B cell (primary cell): ENCODE measurements at regions not wholly inside any gene's neighbourhood (a gene's known extent, or its start where the extent isn't known, plus 50 kb on each side); places are given as distances from the start of the nearest gene placed in this dataset.

ENCODE experiments used
- ATAC-seq: fragments of 200-7000 bp; cut with Tn5 transposase; one replicate; pipeline ENCODE4 v1.10.0; 2021; ENCODE audit warnings: low read depth, mild to moderate bottlenecking, moderate number of reproducible peaks, moderate library complexity
- CTCF ChIA-PET: fragments of 350-600 bp; sonication (Branson Sonifier 250); formaldehyde crosslinking; loops from one replicate; lab custom pipeline; 2021; ENCODE audit warnings: antibody characterized with exemption, inconsistent platforms; lab: Charles Lee
- POLR2A ChIA-PET: fragments of 350-600 bp; sonication (Branson Sonifier 250); formaldehyde crosslinking; loops from one replicate; lab custom pipeline; 2021; ENCODE audit warnings: antibody characterized with exemption; lab: Charles Lee
- DNase-seq: peaks from one replicate; pipeline ENCODE4 v3.0.0; 2013
- H2AFZ ChIP-seq: 2 replicates; pipeline ENCODE4 v1.6.1; 2012; ENCODE audit warnings: mild to moderate bottlenecking, low read depth, low read length; ENCODE audit not compliant: insufficient read depth, poor library complexity, severe bottlenecking
- H3K27ac ChIP-seq, 2 donors: 1 replicate in 1 of 2; 2 replicates in 1 of 2; pipeline ENCODE4 v1.5.1; 2012 to 2013; ENCODE audit warnings: low read length in 2 of 2, mild to moderate bottlenecking in 2 of 2, moderate library complexity in 1 of 2
- H3K27me3 ChIP-seq, 4 experiments: fragments of 200-600 bp in 1 of 4; sonication (generic) in 1 of 4; replicated peaks in 1 of 4; 1 replicate in 2 of 4; 2 replicates in 2 of 4; pipeline versions ENCODE4 v1.6.1 to v1.7.0; 2013 to 2016; ENCODE audit warnings: low read length in 3 of 4, mild to moderate bottlenecking in 2 of 4, mixed read lengths in 1 of 4, moderate library complexity in 1 of 4; ENCODE audit not compliant: insufficient read depth in 4 of 4, control insufficient read depth in 3 of 4; ENCODE audit errors: control extremely low read depth in 1 of 4
- H3K36me3 ChIP-seq, 2 experiments: replicated peaks in 1 of 2; 1 replicate in 1 of 2; 2 replicates in 1 of 2; pipeline versions ENCODE4 v1.6.1 to v1.7.1; 2013; ENCODE audit warnings: low read length in 1 of 2; ENCODE audit not compliant: insufficient read depth in 2 of 2, control insufficient read depth in 1 of 2; ENCODE audit errors: control extremely low read depth in 1 of 2, extremely low read depth in 1 of 2
- H3K4me1 ChIP-seq, 2 donors: fragments of 200-600 bp in 1 of 2; sonication (generic) in 1 of 2; 1 replicate in 1 of 2; 2 replicates in 1 of 2; pipeline versions ENCODE4 v1.5.1 to v1.6.1; 2013 to 2017; ENCODE audit warnings: low read length in 2 of 2; ENCODE audit not compliant: control insufficient read depth in 2 of 2, insufficient read depth in 2 of 2
- H3K4me2 ChIP-seq: replicated peaks from 2 replicates; pipeline ENCODE3; 2012; ENCODE audit warnings: mild to moderate bottlenecking, low read depth, low read length; ENCODE audit not compliant: poor library complexity, severe bottlenecking
- H3K4me3 ChIP-seq, 5 experiments: fragments of 200-600 bp in 1 of 5; sonication (generic) in 1 of 5; 1 replicate in 3 of 5; 2 replicates in 2 of 5; pipeline versions ENCODE4 v1.5.1 to v1.7.0; 2011 to 2016; ENCODE audit warnings: low read length in 4 of 5, mild to moderate bottlenecking in 4 of 5, low read depth in 2 of 5, control low read depth in 1 of 5, moderate library complexity in 1 of 5; ENCODE audit not compliant: insufficient read depth in 1 of 5; ENCODE audit errors: control extremely low read depth in 1 of 5, extremely low read depth in 1 of 5
- H3K79me2 ChIP-seq: fragments of 200-600 bp; sonication (generic); one replicate; pipeline ENCODE4 v1.6.0; 2016; ENCODE audit warnings: low read length; ENCODE audit not compliant: control insufficient read depth, insufficient read depth
- H3K9ac ChIP-seq: fragments of 200-600 bp; sonication (generic); 2 replicates; pipeline ENCODE4 v1.6.1; 2017; ENCODE audit warnings: mild to moderate bottlenecking, low read length, moderate library complexity
- H3K9me3 ChIP-seq, 3 donors: one replicate each; pipeline versions ENCODE4 v1.6.1 to v1.7.1; 2013; ENCODE audit warnings: low read length in 2 of 3; ENCODE audit not compliant: control insufficient read depth in 2 of 3, insufficient read depth in 1 of 3; ENCODE audit errors: control extremely low read depth in 1 of 3
- H4K20me1 ChIP-seq: 2 replicates; pipeline ENCODE4 v1.6.0; 2012; ENCODE audit warnings: mild to moderate bottlenecking, low read length; ENCODE audit not compliant: insufficient read depth, control insufficient read depth, poor library complexity, severe bottlenecking
- H3K27ac Mint-ChIP-seq: one replicate; pipeline ENCODE4 v1.8.0; 2021; ENCODE audit warnings: mixed read lengths
- H3K27me3 Mint-ChIP-seq: one replicate; pipeline ENCODE4 v1.8.0; 2021; ENCODE audit warnings: mixed read lengths
- H3K4me1 Mint-ChIP-seq: one replicate; pipeline ENCODE4 v1.8.0; 2021; ENCODE audit warnings: mixed read lengths
- H3K4me3 Mint-ChIP-seq: one replicate; pipeline ENCODE4 v1.8.0; 2021; ENCODE audit warnings: mixed read lengths
- H3K9me3 Mint-ChIP-seq: one replicate; pipeline ENCODE4 v1.8.0; 2022; ENCODE audit warnings: mixed read lengths; ENCODE audit not compliant: insufficient read depth
- CTCF ChIP-seq: fragments of 200-600 bp; IDR thresholded peaks from one replicate; pipeline ENCODE4 v1.8.0; 2022; ENCODE audit warnings: antibody characterized with exemption, mild to moderate bottlenecking
- EZH2 ChIP-seq: IDR thresholded peaks from 2 replicates; pipeline ENCODE4 v1.6.1; 2012; ENCODE audit warnings: borderline replicate concordance, low read depth, mild to moderate bottlenecking, moderate library complexity, low read length; ENCODE audit not compliant: insufficient read depth, poor library complexity, severe bottlenecking
- WGBS: methylation state at CpG from one replicate; pipeline ENCODE4 v1.1.5; 2013; ENCODE audit warnings: missing lambda C conversion rate; ENCODE audit not compliant: insufficient coverage; 5-methylcytosine and 5-hydroxymethylcytosine counted together
- intact Hi-C: fragments of 100-400 bp; cut with micrococcal nuclease; formaldehyde crosslinking; loops from one replicate; pipeline ENCODE4 v1.10.0; 2022

GRCh38 chr4:60879135-60879701, 320.9 kb upstream of the ADGRL3 start:
- no peak for TF ChIP-seq CTCF
- no peak for TF ChIP-seq EZH2
- ChIA-PET POLR2A (no interaction called here), CTCF (no interaction called here)
- Histone ChIP-seq H3K79me2 (no peaks in the 10 kb centered on the region), H3K4me3 (no peak overlapping the region), H3K4me2 (no peak overlapping the region), H3K27ac (no peak overlapping the region), H3K9me3 (peaks cover 0 to 4% (median 2%) of the 10 kb centered on the region in 3 donors), H3K9ac (no peak overlapping the region), H4K20me1 (no peaks in the 10 kb centered on the region), H3K36me3 (no peaks in the 10 kb centered on the region), H2AFZ (no peak overlapping the region), H3K4me1 (no peaks in the 10 kb centered on the region), H3K27me3 (no peaks in the 10 kb centered on the region)
- ATAC-seq (no peak), DNase-seq (no peak)
- Mint-ChIP-seq H3K4me3 (no peak overlapping the region), H3K4me1 (no peaks in the 10 kb centered on the region), H3K27ac (no peak overlapping the region), H3K9me3 (peaks cover 16% of the 10 kb centered on the region), H3K27me3 (no peaks in the 10 kb centered on the region)
- intact Hi-C loops, result no loop called here
- WGBS, result no CpG with 5 or more reads among the region's 1 CpG

GRCh38 chr4:60884587-60884986, 315.5 kb upstream of the ADGRL3 start:
- TF ChIP-seq EZH2, result no peak
- no peak for TF ChIP-seq CTCF
- Histone ChIP-seq H3K4me1 (no peaks in the 10 kb centered on the region), H3K9ac (no peak overlapping the region), H3K9me3 (peaks cover 0 to 3% (median 0%) of the 10 kb centered on the region in 3 donors), H4K20me1 (no peaks in the 10 kb centered on the region), H3K79me2 (no peaks in the 10 kb centered on the region), H3K36me3 (no peaks in the 10 kb centered on the region), H3K4me3 (no peak overlapping the region), H2AFZ (no peak overlapping the region), H3K27ac (no peak overlapping the region), H3K4me2 (no peak overlapping the region), H3K27me3 (no peaks in the 10 kb centered on the region)
- Mint-ChIP-seq H3K27me3 (no peaks in the 10 kb centered on the region), H3K4me3 (no peak overlapping the region), H3K27ac (no peak overlapping the region), H3K9me3 (peaks cover 3% of the 10 kb centered on the region), H3K4me1 (no peaks in the 10 kb centered on the region)
- ChIA-PET CTCF (no interaction called here), POLR2A (no interaction called here)
- intact Hi-C loops, result no loop called here
- no peak for ATAC-seq
- DNase-seq, result no peak
- WGBS, result no CpG with 5 or more reads among the region's 7 CpGs
